HG03039 (cell line): ENCODE measurements at regions not wholly inside any gene's neighbourhood (a gene's known extent, or its start where the extent isn't known, plus 50 kb on each side); places are given as distances from the start of the nearest gene placed in this dataset.
A peak's percentile ranks its signal among the peaks of the same experiment; 100 is the strongest.

ENCODE experiments used
- ATAC-seq: cut with Tn5 transposase; IDR thresholded peaks from one replicate; pipeline ENCODE4 v1.9.1; 2021; ENCODE audit warnings: mild to moderate bottlenecking, moderate library complexity; ENCODE audit not compliant: unreplicated experiment

GRCh38 chr1:219365451-219365850 is 191.8 kb downstream of the LYPLAL1 start:
- ATAC-seq: no peak

DNA sequence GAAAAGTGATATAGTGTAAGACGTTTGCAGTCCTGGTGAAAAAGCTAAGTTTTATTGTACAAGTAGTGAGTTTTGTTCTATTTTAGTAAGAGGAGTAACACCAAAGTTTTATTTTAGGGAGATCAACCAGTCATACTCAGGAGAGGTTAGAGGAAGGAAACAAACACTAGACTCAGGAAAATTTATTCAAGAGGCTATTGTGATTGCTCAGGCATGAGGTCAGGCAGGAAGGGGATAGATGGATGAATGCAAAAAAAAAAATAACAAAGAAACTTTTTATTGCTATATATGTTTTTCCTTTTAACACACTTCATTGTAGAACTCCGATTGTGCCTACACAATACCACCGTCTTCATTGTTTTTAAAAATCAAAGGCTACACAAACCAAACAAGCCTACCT is 189.0 kb downstream of the LYPLAL1 start:
- ATAC-seq: no peak

DNA sequence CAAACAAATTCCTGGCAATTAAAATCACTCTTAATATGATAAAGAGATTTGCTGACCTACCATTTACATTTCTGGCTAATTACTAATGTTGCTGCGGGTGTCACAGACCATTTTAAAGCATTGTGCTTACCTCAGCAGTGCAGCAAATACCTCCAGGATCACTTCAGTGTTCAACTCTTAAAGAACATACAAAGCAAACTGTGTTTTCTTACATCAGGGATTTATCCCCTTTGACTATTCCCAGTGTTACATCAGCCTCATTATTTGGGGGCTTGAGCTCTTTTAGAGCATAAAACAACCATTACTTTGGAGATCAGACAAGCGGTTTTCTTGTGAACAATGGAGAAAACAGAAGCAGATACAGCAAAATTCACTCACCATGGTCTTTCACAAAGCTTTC is 185.4 kb downstream of the LYPLAL1 start:
- ATAC-seq: no peak

DNA sequence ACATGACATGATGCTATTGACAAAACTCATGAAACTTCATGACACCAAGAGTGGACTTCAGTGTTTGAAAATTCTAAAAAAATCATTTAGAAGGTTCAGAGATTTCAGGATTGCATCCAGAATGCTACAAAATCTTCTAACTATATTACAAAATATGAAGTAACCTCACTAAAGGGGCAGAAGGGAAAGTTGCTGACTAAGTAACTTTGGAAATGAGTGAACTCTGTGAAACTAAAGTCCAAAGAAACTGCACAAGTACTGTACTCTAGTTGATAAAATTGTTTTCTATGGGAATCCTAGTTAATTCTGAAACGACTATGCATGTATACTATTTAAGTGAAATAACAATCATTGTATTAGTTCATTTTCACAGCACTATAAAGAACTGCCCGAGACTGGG is 184.4 kb downstream of the LYPLAL1 start:
- ATAC-seq: no peak

- ATAC-seq: no peak
Measured at GRCh38 chr1:219354962-219355361, 181.3 kb downstream of the LYPLAL1 start.

DNA sequence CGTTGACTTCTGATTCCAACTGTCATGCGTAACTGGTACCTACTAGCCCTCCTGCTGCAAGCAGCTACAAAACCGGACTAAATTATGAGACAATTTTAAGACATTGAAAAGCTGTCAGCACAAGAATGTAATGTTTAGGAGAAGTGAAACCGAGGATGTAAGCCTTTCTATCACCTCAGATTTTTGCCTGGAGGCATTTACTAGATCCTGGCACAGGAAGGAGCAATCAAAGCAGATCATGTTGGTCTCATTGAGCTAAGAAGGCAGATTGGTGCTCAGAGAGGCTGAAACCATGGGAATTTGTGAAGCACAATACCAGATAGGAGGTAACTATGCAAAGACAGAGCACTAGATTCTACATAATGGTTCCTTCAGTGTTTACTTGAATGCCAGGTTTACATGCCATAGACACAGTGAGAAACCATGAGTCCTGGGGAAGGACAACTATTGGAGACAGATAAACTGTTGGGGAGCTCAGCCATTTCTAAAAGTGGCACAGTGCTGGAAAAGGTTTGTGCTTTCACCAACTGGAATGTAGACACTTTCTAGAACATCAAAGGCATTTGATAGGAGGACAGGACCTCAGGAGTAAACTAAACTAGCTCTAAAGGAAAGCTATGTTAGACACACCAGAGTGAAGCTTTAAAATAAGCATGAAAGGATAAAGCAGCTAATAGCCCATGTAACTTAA is 179.4 kb downstream of the LYPLAL1 start:
- ATAC-seq: no peak

- no peak for ATAC-seq
Measured at GRCh38 chr1:219350172-219350931, 176.7 kb downstream of the LYPLAL1 start.

GRCh38 chr1:219347921-219348391 is 174.3 kb downstream of the LYPLAL1 start:
- ATAC-seq: no peak

DNA sequence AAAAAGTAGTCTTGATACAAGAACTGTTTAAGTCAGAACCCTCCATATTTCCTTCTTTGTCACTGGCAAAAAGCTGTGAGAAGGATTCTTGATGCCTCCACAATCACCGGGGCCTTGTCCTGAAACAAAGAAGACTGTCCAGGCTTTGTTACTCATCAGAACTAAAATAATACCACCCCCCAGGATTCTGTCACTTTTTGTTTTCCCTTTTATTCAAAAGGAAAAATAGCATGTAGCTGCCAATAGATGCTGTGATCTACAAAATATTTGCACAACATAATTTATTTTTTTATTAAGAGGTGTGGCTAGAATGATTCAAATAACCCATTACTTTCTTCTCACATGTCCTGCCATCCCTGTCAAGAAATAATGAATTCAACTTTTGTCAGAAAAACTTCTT is 173.7 kb downstream of the LYPLAL1 start:
- ATAC-seq: no peak

DNA sequence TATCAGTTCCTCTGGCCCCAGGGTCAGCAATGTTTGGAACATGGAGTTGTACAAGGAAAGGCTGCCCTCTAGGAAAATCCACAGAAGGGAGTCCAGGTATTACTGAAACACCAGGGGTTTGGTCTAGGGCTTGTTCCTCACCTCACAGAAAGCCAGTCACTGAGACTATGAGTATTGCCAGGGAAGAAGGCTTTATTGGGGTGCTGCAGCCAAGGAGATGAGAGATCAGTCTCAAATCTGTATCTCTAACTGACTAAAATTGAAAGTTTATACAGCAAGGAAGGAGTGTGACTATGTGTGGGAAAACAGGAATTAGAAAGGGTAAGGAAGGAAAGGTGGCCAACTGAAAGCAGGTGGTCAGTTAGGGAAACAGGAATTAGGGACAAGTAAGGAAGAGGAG is 172.3 kb downstream of the LYPLAL1 start:
- ATAC-seq: no peak

DNA sequence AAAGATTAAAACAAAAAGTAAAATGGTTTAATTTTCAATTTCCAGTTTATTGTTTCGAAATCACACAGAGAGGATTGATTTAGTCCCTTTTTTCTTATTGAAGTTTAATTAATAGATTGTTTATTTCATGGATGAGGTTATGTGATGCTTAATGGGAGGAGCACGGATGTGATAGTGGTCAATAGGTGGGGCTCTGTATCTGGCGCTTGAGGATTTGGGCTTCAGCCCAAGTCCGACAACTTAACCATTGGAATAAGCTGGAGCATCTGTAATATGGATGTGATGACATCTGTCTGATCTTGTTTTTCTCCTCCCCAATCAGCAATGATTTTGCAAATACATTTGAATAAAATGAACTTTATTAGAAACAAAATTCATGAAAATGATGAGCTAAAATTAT is 169.2 kb downstream of the LYPLAL1 start:
- no peak for ATAC-seq

DNA sequence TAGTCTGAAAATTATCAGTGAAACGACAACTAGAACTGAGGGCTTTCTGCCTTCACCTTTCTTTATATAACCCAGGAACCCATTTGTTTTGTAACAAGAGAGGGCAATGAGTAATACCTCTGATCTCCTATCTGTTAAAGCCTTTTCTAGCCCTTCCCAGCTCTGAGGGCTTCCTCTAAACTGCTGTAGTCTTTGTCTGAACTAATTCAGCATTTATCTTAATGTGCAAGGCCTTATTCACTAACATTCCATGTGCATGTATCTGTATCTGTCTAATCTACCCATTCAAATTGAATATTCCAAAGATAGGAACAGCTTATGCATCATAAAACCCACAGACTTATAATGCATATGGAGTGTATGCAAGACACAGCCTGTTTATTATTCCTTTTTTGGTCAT is 167.1 kb downstream of the LYPLAL1 start:
- no peak for ATAC-seq

- ATAC-seq: no peak
Measured at GRCh38 chr1:219339466-219339865, 165.8 kb downstream of the LYPLAL1 start.

GRCh38 chr1:219337588-219337987 is 163.9 kb downstream of the LYPLAL1 start:
- no peak for ATAC-seq

DNA sequence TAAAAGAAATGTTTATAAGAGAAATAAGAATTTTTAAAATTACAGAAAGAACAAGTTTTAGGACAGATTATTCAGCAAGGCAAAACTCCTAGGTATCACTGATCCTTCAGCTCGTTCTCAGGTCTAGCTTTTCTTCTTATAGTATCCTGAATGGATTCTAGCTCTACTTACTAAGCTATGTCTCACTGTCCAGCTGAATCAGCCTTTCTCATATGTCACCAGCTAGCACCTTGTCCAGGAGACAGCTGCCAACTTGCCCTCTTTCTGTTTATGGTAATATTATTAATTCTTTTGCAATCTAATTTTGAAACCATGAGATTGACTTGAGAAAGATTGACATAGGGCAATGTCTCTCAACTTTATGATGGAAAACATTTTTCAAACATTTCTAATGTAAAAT is 159.9 kb downstream of the LYPLAL1 start:
- no peak for ATAC-seq

DNA sequence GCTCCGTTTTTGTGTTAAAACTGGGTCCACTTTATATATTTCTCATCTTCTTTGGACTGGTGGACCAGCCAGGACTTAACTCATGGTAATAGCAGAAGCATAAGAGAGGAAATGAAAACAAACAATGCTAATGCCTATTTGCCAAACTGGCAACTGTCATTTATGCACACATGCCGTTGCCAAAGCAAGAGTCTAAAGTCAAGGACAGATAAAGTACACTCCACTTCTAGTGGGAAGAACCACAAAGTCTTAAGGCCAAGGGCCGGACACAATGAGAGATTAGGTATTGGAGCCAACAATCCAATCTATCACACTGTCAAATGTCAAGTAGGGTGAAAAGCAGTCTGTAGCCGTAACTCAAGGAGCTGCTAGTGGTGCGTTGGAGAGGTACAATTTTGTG is 157.7 kb downstream of the LYPLAL1 start:
- no peak for ATAC-seq

- ATAC-seq: no peak
Measured at GRCh38 chr1:219330669-219331068, 157.0 kb downstream of the LYPLAL1 start.

DNA sequence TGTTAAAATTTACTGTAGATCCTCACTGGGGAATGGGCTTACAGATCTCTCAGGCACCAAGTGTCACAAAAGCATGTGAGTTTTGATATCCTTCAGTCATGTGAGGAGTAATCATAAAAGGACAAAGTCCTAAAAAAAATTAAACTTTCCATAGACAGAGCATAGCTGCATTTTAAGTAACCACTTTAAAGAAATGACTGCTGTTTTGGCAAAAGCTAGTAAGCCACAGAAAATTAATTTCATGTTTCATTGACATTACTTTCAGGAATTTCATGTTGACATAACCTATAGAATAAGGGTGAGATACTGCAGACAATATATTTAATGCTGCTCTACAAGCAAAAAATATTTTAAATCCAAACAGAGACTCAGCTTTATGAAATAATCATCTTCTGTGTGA is 156.3 kb downstream of the LYPLAL1 start:
- no peak for ATAC-seq

DNA sequence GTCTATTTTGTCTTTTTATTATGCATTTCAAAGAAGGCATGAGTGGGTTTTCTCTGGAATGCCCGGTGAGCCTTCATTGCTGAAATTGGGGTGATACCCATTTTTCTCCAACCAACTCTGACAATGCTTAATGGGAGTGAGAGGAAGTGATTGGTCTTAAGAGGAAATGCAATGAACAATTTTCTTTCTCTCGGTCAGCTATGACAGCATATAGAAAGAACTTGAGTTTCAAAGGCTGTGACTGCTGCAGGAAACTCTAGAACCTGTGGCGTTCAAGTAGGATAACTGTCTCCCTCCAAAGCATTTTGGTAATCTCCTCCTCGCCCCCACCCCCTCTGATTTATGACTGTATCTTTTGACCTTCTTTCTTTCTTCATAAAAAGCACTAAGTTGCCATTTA is 155.9 kb downstream of the LYPLAL1 start:
- ATAC-seq: no peak

DNA sequence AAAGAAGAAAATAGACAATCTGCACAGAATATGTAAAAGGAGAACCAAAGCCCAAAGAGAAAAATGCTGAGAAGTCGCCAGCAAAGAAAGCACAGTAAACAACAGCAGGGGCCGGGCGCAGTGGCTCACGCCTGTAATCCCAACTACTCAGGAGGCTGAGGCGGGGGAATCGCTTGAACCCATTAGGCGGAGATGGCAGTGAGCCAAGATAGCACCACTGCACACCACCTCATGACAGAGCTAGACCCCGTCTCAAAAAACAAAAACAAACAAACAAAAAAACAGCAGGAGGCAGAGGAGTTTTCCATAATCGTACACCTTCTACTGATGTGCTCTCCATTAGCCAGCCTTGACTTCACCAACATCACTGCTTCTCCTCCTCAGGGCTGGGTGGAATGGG is 153.2 kb downstream of the LYPLAL1 start:
- ATAC-seq: no peak

DNA sequence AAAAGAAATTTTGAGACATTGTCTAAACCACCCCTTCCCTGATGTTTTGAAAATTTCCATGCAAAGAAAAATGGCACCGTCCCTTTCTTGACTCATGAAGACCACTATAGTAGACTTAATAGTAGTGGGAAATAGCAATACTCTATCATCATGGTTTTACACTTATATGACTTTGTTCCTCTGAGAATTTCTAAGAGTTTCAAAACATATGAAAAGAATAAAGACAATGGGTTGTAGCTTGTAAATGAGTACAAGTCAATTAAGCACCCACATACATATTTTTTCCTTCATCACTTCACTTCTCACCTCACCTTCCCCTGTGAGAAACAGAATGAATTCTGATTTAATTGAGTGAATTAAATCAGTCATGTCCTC is 151.7 kb downstream of the LYPLAL1 start:
- ATAC-seq: peak; percentile 16

- ATAC-seq: peak; percentile 86
Measured at GRCh38 chr1:219324629-219325367, 151.1 kb downstream of the LYPLAL1 start.
